Adrenal gland (tissue), 5 donors: ENCODE measurements at regions not wholly inside any gene's neighbourhood (a gene's known extent, or its start where the extent isn't known, plus 50 kb on each side); places are given as distances from the start of the nearest gene placed in this dataset.

Source experiments
- CTCF ChIP-seq, 6 experiments: fragments of 450-650 bp in 4 of 6; fragments of 200-600 bp in 2 of 6; sonication (generic) in 1 of 6; IDR thresholded peaks; 1 replicate in 5 of 6; 2 replicates in 1 of 6; pipeline versions ENCODE4 v1.5.1 to v1.8.0; 2016 to 2021; ENCODE audit warnings: antibody characterized with exemption in 6 of 6, mild to moderate bottlenecking in 2 of 6, moderate library complexity in 1 of 6
- POLR2A ChIP-seq, 2 donors: fragments of 450-650 bp; IDR thresholded peaks; one replicate each; pipeline ENCODE4 v1.6.1; 2017; ENCODE audit warnings: antibody characterized with exemption in 2 of 2, mild to moderate bottlenecking in 2 of 2, moderate library complexity in 1 of 2
- donor health status: DM: no; HTN: no; CAD: no.

- TF ChIP-seq CTCF (IDR thresholded peaks at IDR 0.05) (no peak), POLR2A (IDR thresholded peaks at IDR 0.05) (no peak)
These were observed 527.9 kb downstream of the SHQ1 start for GRCh38 chr3:72320095-72320954.
